ENCODE measurements at regions not wholly inside any gene's neighbourhood (a gene's known extent, or its start where the extent isn't known, plus 50 kb on each side); places are given as distances from the start of the nearest gene placed in this dataset.

GRCh38 chrX:40156470-40157227 is 58.9 kb upstream of the BCOR start:
- no peak for DNase-seq

GRCh38 chrX:40155589-40156469 is 58.1 kb upstream of the BCOR start:
- no peak for DNase-seq

- no peak for DNase-seq
Observed at GRCh38 chrX:40154853-40155588, 57.3 kb upstream of the BCOR start.

- DNase-seq, result no peak
Observed at GRCh38 chrX:40154250-40154852, 56.6 kb upstream of the BCOR start.

- DNase-seq, result peak; percentile 54
Observed at GRCh38 chrX:40153345-40154249, 55.8 kb upstream of the BCOR start.

- no peak for DNase-seq
Observed at GRCh38 chrX:40152741-40153344, 55.1 kb upstream of the BCOR start.

- no peak for DNase-seq
Observed at GRCh38 chrX:40152173-40152711, 54.5 kb upstream of the BCOR start.

GRCh38 chrX:40151211-40152172 is 53.7 kb upstream of the BCOR start:
- no peak for DNase-seq

- DNase-seq, result no peak
Observed at GRCh38 chrX:40150503-40150902, 52.7 kb upstream of the BCOR start.

- DNase-seq, result no peak
Observed at GRCh38 chrX:40149286-40150175, 51.8 kb upstream of the BCOR start.

- no peak for DNase-seq
Observed at GRCh38 chrX:40148385-40149285, 50.9 kb upstream of the BCOR start.

- DNase-seq, result no peak
Observed at GRCh38 chrX:40147971-40148370, 50.2 kb upstream of the BCOR start.

Data from stimulated activated CD4-positive, alpha-beta T cell treated with anti-CD3 and anti-CD28 coated beads, Interleukin-12 subunit alpha, Interleukin-12 subunit beta, amount 100 ng/mL, for 4 hours (primary cell).